HG03060 (cell line): ENCODE measurements at regions not wholly inside any gene's neighbourhood (a gene's known extent, or its start where the extent isn't known, plus 50 kb on each side); places are given as distances from the start of the nearest gene placed in this dataset.

ENCODE experiments used
- ATAC-seq: cut with Tn5 transposase; IDR thresholded peaks from one replicate; pipeline ENCODE4 v1.9.1; 2021; ENCODE audit warnings: low read depth, moderate number of reproducible peaks; ENCODE audit not compliant: unreplicated experiment

- ATAC-seq = no peak
Observed at GRCh38 chr2:74063486-74063885, 78.8 kb downstream of the TET3 start.

- no peak for ATAC-seq
Observed at GRCh38 chr2:74065456-74065855, 80.7 kb downstream of the TET3 start.

GRCh38 chr2:74066491-74067203 lies 81.1 kb downstream of the BOLA3 start:
- ATAC-seq = no peak

- no peak for ATAC-seq
Observed at GRCh38 chr2:74067221-74067747, 80.4 kb downstream of the BOLA3 start.

- no peak for ATAC-seq
Observed at GRCh38 chr2:74070991-74071390, 76.7 kb downstream of the BOLA3 start.

GRCh38 chr2:74071426-74071825 lies 76.3 kb downstream of the BOLA3 start:
- no peak for ATAC-seq

- ATAC-seq = no peak
Observed at GRCh38 chr2:74072565-74072964, 75.1 kb downstream of the BOLA3 start.

GRCh38 chr2:74074487-74074886 lies 73.2 kb downstream of the BOLA3 start:
- ATAC-seq = no peak

- ATAC-seq = no peak
Observed at GRCh38 chr2:74076074-74076470, 71.6 kb downstream of the BOLA3 start.

- no peak for ATAC-seq
Observed at GRCh38 chr2:74077636-74078035, 70.1 kb downstream of the BOLA3 start.

GRCh38 chr2:74078466-74078865 lies 69.2 kb downstream of the BOLA3 start:
- no peak for ATAC-seq

- peak; percentile 63 for ATAC-seq
Observed at GRCh38 chr2:74079522-74080341, 68.0 kb downstream of the BOLA3 start.

GRCh38 chr2:74080346-74080745 lies 67.4 kb downstream of the BOLA3 start:
- ATAC-seq = no peak

- ATAC-seq = no peak
Observed at GRCh38 chr2:74081030-74081762, 66.5 kb downstream of the BOLA3 start.

GRCh38 chr2:74081763-74082110 lies 66.0 kb downstream of the BOLA3 start:
- no peak for ATAC-seq

GRCh38 chr2:74083750-74084149 lies 64.0 kb downstream of the BOLA3 start:
- no peak for ATAC-seq
